ENCODE measurements at regions not wholly inside any gene's neighbourhood (a gene's known extent, or its start where the extent isn't known, plus 50 kb on each side); places are given as distances from the start of the nearest gene placed in this dataset.

DNA sequence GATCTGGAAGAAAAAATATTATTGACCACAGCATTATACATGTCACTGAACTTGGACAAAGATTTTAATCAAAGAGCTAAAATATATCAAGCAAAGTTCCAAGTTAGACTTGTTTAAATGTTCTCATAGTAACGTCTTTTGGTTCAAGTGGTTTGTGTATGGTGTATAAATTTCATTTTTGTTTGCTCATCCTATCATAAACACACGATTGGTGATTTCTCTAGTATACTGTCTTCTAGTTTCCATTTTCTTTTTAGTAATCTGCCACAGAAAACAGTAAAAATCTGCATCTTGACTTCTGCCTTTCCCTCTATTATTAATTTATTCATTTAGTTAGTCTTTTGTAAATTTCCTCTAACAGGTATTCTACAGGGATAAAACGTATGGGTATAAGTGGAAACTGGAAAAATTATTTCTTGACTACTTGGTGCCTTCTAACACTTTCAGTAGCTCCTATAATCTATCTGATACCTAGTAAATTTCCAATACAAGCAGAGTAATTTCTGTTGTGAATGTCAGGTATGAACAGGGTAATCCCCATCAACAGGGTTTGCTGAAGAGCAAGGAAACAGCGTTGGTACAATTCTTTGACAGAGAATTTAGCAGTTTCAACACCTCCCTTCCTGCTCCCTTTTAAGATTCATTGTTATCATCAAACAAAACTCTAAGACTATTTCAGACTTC lies 268.0 kb downstream of the PTPRC start:
- no peak for DNase-seq

DNA sequence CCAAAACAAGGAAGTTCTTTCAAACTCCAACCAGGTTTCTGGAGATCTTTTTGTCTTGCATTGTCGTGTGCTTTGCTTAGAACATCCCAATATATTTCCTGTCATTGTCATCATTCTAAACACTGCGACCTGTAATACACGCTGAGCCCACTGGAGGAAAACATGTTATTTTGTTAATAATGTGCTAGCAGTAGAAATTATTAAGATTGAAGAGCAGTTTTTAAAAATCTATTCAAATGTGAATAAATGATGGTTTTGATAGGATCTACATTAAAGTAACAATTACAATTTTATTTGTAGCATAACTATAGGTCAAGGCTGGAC lies 268.5 kb downstream of the PTPRC start:
- DNase-seq: no peak

DNA sequence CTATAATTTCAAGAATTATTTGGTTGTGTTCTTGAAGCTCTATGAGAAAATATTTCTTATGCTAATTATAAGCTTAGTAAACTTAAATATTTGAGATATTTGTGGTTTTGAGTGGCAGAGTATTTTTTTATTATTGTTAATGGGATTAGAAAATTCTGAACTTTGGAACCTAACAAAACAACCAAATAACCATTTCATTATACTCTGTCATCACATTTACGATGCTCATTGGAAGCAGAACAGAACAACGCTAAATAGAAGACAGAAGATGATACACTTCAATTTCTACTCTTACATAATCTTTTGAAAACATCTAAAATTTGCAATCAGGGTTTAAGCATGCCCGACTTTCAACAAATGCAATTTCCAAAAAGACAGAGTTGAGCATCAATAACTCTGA lies 270.2 kb downstream of the PTPRC start:
- DNase-seq: no peak

DNA sequence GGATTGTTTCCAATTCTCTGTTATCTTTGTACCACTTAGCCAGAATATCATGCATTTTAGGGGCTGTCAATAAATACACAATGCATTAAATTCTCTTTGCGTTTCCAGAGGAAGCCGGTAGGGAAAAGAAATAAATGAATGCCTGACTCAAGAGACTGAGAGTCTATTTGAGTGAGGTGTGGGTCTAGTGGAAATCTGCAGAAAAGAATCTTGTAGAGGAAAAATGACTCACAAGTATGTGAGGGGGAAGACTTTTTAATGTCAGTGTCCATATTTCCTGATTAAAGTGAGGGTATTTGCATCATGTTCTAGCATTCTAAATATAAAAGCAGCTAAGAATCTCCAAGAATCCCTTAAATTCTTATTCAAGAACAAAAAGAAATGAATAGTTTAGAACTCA lies 271.1 kb downstream of the PTPRC start:
- no peak for DNase-seq

DNA sequence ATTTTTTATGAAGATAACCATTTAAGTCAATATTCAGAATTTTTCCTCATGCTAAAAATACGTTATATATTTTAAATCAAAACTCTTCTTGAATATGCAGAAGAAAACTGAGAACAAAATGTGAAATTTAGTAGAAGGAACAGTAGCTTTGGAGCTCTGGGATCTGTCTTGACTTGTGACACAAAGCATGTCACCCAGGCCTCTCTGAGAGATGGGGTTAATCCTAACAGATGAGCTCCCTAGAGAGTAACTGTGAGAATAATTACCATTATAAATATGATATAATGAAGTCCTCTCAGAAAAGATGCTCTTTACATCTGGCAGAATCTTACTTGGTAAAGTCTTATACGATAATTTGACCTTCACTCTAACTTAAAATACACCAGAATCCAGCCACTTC lies 272.0 kb downstream of the PTPRC start:
- no peak for DNase-seq

DNA sequence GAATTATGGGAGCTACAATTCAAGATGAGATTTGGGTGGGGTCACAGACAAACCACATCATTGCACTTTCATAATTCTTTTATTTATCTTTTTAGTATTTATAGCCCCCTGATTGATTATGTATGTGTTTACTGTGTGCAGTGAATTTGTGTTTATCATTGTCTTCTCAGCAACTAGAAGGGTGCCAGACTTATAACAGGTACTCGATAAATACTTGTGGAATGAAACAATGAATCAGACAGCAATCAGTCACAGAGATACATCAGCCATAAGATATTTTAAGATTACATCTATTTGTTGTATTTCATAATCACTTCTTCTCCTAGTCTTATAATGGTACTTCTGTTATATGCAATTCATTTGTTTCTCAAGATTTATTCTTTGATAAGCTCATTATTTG lies 273.2 kb downstream of the PTPRC start:
- DNase-seq: no peak

DNA sequence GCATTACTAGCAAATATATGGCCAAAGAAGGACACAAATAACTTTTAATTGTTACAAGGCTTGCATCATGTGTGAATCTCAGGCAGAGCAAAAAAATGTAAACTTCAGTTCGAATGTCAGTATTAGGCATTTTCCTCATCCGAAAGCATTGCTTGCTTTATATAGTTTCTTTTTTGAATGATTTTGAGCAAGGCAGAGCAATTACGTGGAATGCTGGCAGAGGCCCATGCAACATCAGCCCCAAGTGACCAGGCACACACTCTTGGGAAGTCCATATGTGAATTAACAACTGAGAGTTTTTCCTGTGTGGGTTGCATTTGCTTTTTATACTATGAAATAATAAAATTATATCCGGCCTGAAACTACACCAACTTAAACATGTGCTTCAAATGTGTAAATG lies 274.8 kb downstream of the PTPRC start:
- no peak for DNase-seq

DNA sequence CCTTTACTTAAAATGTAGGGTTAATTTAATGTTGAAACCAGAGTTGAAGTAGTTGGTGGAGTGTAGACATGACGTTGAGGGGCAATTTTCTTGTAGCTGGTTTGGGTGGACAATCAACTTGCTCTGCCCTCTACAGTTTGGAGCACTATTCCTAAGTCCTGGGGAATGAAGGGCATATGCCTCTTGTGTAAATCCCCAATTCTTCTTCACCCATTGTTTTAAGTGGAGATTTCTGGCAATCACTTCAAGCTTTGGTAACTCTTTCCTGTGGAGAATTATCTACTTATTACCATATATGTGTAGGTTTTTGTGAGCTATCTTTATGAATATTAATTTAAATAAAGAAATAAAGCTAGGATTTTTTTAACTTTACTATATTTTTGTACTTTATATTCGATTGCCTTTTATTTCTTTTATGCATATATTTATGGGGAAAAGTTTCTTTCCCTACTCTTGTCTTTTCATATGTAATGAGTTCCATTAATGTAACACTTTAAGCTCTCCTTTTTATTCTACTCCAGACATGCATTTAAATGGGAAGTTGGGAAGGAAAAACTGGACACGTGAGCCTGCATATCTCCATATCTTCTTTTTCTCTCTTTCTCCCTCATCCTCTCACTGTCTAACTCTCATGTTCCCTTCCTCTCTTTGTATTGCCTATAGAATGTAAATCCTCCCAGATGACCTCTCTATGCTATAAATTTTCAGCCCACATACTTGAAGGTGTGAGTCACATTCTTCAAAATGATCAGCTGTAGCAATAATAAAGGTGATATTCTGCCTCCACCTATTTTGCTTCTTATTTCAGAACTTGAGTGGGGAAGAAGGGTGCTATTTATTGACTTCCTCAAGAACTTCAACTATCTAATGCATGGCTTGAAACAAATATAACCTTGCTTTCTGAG lies 276.7 kb downstream of the PTPRC start:
- DNase-seq: no peak

DNA sequence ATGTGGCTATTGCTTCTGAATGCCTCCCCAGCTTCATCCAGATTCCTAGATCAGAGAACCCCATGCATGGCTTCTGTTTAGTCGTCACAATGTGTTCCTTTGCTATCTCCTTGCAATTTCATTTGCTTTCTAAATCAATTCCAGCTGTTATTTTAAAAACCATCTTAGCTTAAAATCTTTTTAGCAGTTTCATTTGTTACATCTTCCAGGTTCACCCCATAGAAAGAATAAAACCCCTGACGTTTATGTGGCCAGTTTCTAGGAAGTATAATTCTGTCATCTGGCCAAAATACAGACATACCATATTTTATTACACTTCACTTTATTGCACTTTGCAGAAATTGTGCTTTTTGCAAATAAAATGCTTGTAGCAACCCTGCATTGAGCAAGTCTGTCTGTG lies 278.4 kb downstream of the PTPRC start:
- DNase-seq: no peak

DNA sequence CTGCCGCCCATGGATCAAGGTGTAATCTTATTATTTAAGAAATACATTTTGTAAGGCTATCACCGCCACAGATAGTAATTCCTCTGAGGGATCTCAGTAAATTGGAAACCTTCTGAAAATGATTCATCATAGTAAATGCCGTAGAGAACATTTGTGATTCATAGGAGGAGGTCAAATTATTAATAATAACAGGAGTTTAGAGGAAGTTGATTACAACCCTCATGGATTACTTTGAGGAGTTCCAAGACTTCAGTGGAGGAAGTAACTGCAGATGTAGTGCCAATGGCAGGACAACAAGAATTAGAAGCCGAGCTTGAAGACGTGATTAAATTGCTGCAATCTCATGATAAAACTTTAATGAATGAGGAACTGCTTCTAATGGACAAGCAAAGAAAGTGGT lies 280.1 kb downstream of the PTPRC start:
- DNase-seq: no peak

DNA sequence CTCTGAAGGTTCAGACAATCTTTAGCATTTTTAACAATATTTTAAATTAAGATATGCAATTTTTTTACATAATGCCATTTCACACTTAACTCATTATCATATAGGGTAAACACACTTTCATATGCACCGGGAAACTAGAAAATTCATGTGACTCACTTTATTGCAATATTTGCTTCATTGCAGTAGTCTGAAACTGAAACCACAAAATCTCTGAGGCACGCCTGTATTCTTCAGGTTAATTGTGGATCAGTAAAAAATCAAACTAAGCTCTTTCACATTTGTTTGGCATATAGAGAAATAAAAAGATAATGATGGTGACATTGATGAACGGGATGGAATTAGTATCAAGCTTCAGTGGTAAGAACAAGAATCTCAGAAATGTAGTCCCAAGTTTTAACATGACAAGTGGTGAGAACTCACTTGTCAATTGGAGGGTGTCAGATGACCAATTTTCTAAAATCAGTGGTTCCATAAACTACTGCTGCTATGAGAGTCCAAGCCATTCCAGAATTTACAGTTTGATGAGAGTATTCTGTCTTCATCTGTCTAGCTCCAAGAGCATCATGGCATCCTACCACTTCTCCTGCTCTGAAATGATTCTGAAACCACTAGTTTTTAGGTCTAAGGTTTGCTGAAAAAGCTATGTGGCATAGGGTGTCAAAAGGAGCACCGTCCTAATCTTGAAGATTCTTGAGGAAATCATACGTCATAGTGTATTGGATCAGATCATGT lies 281.0 kb downstream of the PTPRC start:
- no peak for DNase-seq

DNA sequence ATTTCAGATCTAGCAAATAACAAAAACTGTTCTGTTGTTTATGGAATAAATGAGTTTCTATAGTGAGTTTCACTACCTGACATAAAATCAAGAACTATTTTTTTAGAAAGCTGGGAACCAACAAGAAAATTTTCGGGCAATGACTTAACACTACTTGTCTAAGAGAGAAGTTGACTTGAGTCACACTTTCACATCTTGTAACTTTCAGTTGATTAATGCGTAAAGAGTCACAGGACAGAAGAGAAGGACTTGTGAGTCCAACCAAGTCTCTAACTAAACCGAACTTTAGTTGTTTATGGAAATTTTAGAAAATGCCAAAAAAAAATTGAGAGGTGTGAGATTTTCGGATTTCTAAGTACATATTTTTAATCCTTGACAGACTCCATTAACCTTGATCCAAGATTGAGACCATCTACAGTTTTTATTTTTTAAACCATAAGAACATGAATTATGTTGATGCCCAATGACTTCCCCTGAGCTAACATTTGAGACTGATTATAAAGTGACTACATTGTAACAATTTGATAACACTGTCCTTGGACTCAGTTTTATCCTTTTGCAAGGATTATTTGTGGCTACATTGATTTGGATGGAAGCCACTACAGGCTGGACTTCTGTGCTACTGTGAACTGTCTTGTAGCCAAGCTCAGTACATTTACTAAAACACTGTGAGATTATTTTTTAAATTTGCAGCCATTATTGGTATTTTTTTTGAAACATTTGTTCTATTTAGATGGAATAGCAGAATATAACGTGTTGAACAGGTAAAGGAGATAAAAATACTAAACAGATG lies 284.0 kb downstream of the PTPRC start:
- DNase-seq: no peak

DNA sequence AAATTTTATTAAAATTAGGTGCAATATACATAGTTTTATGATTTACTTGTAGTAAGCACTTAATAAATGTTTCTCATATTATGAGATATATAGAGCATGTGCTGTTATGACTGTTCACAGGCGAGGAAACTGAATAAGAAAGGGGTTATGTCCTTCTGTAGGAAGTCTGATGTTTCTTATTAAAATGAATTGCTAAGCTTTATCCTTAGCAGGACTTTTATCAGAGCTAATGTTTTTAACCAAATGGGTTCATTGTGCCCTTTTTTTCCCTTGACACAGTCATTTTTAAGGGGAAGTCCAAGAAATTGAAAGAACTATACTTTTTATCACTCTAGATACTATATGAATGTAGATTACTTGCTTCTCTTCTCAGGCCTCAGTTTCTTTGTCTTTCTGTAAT lies 285.2 kb downstream of the PTPRC start:
- DNase-seq: no peak

DNA sequence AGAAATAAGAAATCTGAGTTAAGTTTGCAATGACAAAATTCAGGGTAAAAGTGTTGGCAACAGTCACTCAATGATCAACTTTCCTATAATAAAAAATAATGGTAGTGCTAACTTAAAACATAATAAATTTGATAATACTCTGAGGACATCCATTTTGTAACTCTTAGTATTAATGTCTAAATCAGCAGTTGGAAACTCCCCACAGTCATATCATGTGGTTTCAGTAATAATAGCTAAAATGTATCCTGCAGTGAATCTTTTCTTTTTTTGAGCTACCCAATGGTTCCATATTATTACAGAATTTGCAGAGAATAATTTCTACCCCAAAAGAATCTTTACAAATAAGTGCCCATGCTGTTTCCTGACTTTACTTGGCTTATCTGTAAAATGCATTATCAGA lies 286.7 kb downstream of the PTPRC start:
- no peak for DNase-seq

DNA sequence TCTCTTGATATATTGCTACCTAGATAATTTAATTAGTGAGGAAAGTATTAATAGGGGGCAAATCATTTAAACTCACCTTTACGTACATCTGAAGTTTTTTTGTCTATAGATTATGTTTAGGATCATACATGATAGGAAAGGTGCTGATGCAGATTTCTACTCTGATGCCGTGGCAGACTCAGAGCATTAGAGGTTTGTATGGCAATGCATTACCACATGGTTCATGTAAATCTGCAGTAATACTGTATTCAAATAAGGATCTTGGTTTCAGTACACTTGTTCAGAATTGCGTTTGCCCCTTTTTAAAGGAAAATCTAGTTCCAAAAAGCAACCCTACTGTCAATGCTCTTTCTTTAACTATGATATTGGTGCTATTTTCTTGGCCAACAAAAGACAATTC lies 288.3 kb downstream of the PTPRC start:
- no peak for DNase-seq

DNA sequence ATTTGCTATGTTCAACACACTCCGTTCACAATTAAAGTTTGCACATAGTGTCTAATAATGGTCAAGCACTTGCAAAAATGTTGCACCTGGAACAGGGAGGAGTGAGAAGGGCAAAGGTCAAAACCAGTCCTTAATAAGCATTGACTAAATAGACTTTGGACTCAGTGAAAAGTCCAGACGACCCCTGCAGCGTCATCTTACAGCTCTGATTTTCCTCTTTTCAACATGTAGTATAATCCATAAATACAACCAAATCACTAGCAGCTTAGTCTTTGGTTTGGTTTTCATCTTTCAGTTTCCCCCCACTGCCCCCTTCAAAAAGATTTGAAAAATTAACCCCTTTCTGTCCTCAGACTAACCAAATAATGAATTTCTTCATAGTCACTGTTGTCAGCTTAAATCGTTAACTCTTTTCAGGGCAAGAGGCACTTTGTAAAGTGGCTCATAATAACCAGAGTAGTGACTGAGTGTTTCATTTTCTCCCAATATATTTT lies 290.3 kb downstream of the PTPRC start:
- no peak for DNase-seq

DNA sequence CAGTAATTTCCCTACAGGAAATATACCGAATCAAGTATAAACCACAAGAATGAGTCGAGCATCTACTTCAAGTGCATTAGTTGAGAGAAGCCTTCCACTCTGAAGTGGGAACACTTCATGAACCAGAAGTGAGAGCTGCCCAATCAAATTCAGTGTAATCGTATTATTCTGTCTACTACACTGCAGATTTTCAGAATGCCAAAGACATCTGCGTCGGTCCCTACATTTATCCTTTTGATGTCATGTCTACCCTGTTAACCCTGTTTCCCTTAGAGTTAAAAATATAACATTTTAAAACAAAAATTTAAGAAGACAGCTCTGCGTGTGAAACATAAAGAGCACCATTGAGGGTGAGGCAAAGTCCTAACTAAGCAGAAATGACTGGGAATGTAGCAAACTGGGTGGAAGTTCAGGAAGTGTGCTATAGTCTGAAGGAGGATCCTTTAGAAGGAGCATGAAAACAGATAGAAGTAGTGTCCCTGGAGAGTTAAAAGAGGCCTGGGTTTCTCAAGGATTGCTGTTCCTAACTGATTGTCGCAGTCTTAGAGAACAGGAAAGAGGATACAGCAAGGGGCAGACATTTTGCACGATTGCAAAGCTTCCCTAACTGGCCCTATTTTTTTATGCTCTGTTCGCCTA lies 291.2 kb downstream of the PTPRC start:
- DNase-seq: no peak

DNA sequence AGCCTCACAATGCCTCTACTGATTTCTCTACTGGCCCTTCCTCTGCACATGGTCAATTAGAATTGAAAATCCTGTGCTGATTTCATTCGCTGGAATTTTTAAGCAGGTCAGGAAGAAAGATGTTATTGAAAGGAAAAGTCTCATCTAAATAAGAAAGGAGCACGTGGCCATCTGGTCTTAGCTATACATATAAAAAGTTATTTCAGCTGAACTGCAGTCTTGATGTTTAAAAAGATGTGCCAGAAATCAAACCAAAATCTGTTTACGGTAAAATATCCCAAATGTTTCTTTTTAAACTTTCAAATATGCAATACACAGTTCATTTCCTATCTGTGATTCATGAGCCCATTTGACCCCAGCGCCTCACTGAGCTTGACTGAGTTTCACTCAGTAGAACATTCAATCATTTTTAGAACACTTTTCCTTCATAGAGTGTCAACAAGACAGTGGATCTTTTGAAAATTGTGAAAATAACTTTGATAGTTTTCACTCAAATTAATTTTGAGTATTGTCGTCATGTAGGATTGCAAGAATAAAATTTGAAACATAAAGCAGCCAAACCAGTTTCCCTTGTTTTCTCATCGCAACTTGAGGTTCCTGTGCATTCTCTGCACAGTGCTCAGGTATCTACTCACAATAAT lies 293.6 kb downstream of the PTPRC start:
- no peak for DNase-seq

DNA sequence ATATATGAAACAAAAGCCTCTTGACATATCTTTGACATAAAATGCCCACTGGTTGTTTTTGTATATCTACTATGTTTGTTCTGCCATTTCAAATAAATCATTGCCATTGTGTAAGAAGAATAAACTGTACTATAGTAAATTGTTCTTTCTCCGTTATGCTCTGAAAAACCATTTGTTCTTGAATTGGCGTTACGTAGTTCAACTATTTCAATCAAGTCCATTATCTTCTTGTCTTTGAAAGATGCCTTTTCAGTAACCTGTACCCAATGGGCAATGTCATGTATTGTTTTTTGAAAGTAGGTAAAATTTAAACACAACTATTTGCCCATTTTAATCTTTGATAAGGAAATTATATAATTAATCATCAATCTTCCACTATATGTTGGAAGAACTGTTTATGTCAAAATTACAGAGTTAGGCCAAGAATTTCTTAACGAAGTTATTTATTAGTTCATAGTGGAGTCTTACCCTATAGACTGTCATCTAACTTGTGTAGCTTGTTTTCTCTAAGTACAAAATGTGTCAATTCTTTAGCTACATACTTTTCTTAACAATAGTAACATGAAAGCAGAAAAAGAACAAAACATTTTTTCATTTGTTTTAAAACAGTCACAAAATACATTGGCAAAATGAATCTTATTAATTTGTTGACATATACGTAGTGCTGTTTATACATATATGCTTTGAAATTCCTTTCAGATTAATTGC lies 294.8 kb downstream of the PTPRC start:
- no peak for DNase-seq

DNA sequence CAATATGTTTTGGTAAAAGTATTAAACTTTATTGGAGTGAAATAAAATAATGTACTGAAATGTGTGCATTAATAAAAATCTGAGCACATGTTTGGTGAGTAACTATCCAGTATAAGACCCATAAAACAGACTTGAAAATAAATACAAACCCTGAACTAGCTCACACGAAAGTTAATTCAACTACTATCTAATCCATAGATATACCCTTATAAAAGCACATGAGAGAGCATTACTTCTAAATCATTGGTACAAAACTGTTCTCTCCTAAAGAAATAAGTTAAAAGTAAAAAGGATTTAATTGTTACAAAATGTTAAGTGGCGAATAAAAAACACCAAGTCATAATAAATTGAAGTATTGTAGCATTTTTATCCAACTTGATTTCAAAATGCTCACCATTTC lies 295.6 kb downstream of the PTPRC start:
- DNase-seq: no peak

DNA sequence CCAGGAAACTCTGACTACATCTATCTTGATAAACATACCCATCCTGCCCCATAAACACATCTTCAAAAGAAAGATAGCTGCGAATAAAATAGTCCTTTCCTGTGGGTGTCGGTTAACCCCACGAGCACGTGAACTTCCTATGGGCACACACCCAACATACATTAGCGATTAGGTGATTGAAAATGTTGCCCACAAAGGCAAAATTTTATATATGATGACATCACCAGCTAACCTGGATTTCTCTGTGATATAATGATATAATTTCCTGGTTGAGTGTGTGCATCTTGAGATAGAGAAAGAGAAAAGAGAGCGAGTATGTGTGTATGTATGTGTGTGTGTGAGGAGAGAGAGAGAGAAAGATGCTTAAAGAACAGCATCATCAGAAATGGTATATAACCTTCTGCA lies 296.1 kb downstream of the PTPRC start:
- no peak for DNase-seq
